Stomach (tissue), 4 donors: ENCODE measurements at regions not wholly inside any gene's neighbourhood (a gene's known extent, or its start where the extent isn't known, plus 50 kb on each side); places are given as distances from the start of the nearest gene placed in this dataset.

Source experiments
- POLR2A ChIP-seq, 4 donors: fragments of 450-650 bp; IDR thresholded peaks; one replicate each; pipeline ENCODE4 v1.6.1; 2016; ENCODE audit warnings: antibody characterized with exemption in 4 of 4, control low read depth in 2 of 4, mild to moderate bottlenecking in 1 of 4, moderate library complexity in 1 of 4
- TF ChIP-seq, protein P1 (sequence below), 7 experiments: fragments of 450-650 bp in 4 of 7; fragments of 200-600 bp in 3 of 7; sonication (generic) in 3 of 7; IDR thresholded peaks; one replicate each; pipeline ENCODE4 v1.5.1; 2016 to 2019; ENCODE audit warnings: antibody characterized with exemption in 7 of 7, control low read depth in 2 of 7, mild to moderate bottlenecking in 1 of 7

DNA sequence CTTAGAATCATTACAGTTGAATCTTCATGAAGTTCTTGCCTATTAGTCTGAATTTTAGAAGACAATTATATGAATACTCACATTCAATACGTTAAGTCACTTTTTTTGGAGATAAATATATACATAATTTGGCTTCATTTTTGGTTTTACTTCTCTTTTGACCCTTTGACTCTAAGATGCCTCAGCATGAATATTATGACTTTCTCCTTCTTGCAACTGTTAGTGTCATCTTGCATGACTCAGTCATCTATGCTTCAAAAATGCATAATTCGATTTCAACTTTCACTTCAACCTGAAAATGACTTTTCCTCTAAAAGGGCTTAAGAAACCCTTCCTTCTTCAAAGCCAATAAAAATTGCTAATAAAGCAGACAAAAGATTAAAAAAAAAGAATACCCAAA is 1427.5 kb downstream of the ADGRL3 start:
- TF ChIP-seq POLR2A (IDR thresholded peaks at IDR 0.05) = no peak
- TF ChIP-seq, protein P1, sequence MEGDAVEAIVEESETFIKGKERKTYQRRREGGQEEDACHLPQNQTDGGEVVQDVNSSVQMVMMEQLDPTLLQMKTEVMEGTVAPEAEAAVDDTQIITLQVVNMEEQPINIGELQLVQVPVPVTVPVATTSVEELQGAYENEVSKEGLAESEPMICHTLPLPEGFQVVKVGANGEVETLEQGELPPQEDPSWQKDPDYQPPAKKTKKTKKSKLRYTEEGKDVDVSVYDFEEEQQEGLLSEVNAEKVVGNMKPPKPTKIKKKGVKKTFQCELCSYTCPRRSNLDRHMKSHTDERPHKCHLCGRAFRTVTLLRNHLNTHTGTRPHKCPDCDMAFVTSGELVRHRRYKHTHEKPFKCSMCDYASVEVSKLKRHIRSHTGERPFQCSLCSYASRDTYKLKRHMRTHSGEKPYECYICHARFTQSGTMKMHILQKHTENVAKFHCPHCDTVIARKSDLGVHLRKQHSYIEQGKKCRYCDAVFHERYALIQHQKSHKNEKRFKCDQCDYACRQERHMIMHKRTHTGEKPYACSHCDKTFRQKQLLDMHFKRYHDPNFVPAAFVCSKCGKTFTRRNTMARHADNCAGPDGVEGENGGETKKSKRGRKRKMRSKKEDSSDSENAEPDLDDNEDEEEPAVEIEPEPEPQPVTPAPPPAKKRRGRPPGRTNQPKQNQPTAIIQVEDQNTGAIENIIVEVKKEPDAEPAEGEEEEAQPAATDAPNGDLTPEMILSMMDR (IDR thresholded peaks at IDR 0.05) = no peak
